ENCODE measurements at regions not wholly inside any gene's neighbourhood (a gene's known extent, or its start where the extent isn't known, plus 50 kb on each side); places are given as distances from the start of the nearest gene placed in this dataset.

DNA sequence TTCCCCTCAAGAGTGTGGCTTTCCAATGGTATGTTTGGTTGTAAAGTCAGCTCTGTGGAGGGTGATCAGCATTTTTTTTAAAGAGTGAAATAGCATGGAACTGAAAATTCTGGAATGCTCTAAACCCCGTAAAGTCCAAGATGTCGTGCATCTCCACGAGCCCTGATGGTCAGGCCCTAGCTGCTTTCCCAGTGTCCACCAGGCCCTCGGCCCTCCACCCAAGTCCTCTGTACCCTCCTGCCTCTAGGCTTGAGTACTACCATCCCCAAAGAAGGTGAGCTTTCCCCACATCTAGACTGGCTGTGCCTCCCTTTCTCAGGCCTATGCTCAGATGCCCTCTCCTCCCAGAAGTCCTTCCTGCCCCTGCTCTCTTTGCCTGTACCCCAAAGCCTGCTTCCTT lies 280.3 kb downstream of the GADD45G start:
- TF ChIP-seq, protein P1, sequence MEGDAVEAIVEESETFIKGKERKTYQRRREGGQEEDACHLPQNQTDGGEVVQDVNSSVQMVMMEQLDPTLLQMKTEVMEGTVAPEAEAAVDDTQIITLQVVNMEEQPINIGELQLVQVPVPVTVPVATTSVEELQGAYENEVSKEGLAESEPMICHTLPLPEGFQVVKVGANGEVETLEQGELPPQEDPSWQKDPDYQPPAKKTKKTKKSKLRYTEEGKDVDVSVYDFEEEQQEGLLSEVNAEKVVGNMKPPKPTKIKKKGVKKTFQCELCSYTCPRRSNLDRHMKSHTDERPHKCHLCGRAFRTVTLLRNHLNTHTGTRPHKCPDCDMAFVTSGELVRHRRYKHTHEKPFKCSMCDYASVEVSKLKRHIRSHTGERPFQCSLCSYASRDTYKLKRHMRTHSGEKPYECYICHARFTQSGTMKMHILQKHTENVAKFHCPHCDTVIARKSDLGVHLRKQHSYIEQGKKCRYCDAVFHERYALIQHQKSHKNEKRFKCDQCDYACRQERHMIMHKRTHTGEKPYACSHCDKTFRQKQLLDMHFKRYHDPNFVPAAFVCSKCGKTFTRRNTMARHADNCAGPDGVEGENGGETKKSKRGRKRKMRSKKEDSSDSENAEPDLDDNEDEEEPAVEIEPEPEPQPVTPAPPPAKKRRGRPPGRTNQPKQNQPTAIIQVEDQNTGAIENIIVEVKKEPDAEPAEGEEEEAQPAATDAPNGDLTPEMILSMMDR (tag by site-specific recombination; IDR thresholded peaks at IDR 0.05) = no peak
- TF ChIP-seq ZBTB7A (tag by site-specific recombination; IDR thresholded peaks at IDR 0.05; ENCODE audit: low read depth) (no peak), ZNF501 (tag by site-specific recombination; IDR thresholded peaks at IDR 0.05) (no peak), ZNF658 (tag by site-specific recombination; IDR thresholded peaks at IDR 0.05) (no peak), KLF16 (tag by site-specific recombination; IDR thresholded peaks at IDR 0.05) (no peak), ZNF239 (tag by site-specific recombination; IDR thresholded peaks at IDR 0.05) (no peak), ZNF664 (tag by site-specific recombination; IDR thresholded peaks at IDR 0.05) (no peak)
- TF ChIP-seq, protein P2, sequence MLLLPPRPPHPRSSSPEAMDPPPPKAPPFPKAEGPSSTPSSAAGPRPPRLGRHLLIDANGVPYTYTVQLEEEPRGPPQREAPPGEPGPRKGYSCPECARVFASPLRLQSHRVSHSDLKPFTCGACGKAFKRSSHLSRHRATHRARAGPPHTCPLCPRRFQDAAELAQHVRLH (tag by site-specific recombination; IDR thresholded peaks at IDR 0.05) = no peak
- TF ChIP-seq, protein P3, sequence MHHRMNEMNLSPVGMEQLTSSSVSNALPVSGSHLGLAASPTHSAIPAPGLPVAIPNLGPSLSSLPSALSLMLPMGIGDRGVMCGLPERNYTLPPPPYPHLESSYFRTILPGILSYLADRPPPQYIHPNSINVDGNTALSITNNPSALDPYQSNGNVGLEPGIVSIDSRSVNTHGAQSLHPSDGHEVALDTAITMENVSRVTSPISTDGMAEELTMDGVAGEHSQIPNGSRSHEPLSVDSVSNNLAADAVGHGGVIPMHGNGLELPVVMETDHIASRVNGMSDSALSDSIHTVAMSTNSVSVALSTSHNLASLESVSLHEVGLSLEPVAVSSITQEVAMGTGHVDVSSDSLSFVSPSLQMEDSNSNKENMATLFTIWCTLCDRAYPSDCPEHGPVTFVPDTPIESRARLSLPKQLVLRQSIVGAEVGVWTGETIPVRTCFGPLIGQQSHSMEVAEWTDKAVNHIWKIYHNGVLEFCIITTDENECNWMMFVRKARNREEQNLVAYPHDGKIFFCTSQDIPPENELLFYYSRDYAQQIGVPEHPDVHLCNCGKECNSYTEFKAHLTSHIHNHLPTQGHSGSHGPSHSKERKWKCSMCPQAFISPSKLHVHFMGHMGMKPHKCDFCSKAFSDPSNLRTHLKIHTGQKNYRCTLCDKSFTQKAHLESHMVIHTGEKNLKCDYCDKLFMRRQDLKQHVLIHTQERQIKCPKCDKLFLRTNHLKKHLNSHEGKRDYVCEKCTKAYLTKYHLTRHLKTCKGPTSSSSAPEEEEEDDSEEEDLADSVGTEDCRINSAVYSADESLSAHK (tag by site-specific recombination; IDR thresholded peaks at IDR 0.05) = no peak
- TF ChIP-seq, protein P4, sequence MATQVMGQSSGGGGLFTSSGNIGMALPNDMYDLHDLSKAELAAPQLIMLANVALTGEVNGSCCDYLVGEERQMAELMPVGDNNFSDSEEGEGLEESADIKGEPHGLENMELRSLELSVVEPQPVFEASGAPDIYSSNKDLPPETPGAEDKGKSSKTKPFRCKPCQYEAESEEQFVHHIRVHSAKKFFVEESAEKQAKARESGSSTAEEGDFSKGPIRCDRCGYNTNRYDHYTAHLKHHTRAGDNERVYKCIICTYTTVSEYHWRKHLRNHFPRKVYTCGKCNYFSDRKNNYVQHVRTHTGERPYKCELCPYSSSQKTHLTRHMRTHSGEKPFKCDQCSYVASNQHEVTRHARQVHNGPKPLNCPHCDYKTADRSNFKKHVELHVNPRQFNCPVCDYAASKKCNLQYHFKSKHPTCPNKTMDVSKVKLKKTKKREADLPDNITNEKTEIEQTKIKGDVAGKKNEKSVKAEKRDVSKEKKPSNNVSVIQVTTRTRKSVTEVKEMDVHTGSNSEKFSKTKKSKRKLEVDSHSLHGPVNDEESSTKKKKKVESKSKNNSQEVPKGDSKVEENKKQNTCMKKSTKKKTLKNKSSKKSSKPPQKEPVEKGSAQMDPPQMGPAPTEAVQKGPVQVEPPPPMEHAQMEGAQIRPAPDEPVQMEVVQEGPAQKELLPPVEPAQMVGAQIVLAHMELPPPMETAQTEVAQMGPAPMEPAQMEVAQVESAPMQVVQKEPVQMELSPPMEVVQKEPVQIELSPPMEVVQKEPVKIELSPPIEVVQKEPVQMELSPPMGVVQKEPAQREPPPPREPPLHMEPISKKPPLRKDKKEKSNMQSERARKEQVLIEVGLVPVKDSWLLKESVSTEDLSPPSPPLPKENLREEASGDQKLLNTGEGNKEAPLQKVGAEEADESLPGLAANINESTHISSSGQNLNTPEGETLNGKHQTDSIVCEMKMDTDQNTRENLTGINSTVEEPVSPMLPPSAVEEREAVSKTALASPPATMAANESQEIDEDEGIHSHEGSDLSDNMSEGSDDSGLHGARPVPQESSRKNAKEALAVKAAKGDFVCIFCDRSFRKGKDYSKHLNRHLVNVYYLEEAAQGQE (tag by site-specific recombination; IDR thresholded peaks at IDR 0.05) = no peak
